Astrocyte of the spinal cord (primary cell): ENCODE measurements at regions not wholly inside any gene's neighbourhood (a gene's known extent, or its start where the extent isn't known, plus 50 kb on each side); places are given as distances from the start of the nearest gene placed in this dataset.

Experiments used
- DNase-seq: peaks from one replicate; pipeline ENCODE4 v3.0.0; 2011; ENCODE audit warnings: low read depth, low spot score
- H3K4me3 ChIP-seq: 2 replicates; pipeline ENCODE4 v1.5.1; 2011; ENCODE audit warnings: low read depth, mild to moderate bottlenecking, low read length, moderate library complexity
- CTCF ChIP-seq: IDR thresholded peaks from 2 replicates; pipeline ENCODE4 v1.5.1; 2012; ENCODE audit warnings: low read depth, mild to moderate bottlenecking, low read length, inconsistent platforms
- in situ Hi-C: cut with HindIII; loops from 2 replicates; pipeline ENCODE4 v1.10.0; 2017; ENCODE audit warnings: low sequenced_read_pairs

- no peak for DNase-seq
- H3K4me3 ChIP-seq: no peak overlapping the region
- in situ Hi-C loops: no loop called here
- no peak for TF ChIP-seq CTCF
Observed at GRCh38 chr9:108105885-108106284, 616.3 kb upstream of the KLF4 start.

- H3K4me3 ChIP-seq: no peak overlapping the region
- no peak for DNase-seq
- no peak for TF ChIP-seq CTCF
- in situ Hi-C loops: no loop called here
Observed at GRCh38 chr9:108104991-108105390, 615.4 kb upstream of the KLF4 start.

GRCh38 chr9:108103046-108103693 lies 613.6 kb upstream of the KLF4 start:
- no peak for DNase-seq
- no peak for TF ChIP-seq CTCF
- no peak overlapping the region for H3K4me3 ChIP-seq
- in situ Hi-C loops: no loop called here

GRCh38 chr9:108101410-108101809 lies 611.8 kb upstream of the KLF4 start:
- no peak for DNase-seq
- TF ChIP-seq CTCF: no peak
- in situ Hi-C loops: no loop called here
- H3K4me3 ChIP-seq: no peak overlapping the region

- in situ Hi-C loops: no loop called here
- TF ChIP-seq CTCF: no peak
- H3K4me3 ChIP-seq: no peak overlapping the region
- DNase-seq: no peak
Observed at GRCh38 chr9:108100571-108100970, 611.0 kb upstream of the KLF4 start.

- in situ Hi-C loops: no loop called here
- no peak for DNase-seq
- TF ChIP-seq CTCF: no peak
- H3K4me3 ChIP-seq: no peak overlapping the region
Observed at GRCh38 chr9:108099854-108100253, 610.3 kb upstream of the KLF4 start.
